ENCODE measurements at regions not wholly inside any gene's neighbourhood (a gene's known extent, or its start where the extent isn't known, plus 50 kb on each side); places are given as distances from the start of the nearest gene placed in this dataset.

- DNase-seq (ENCODE audit: low read depth in 2 of 2) = no peak
Observed at GRCh38 chr11:70742553-70743291, 344.4 kb downstream of the CTTN start.

- no peak for DNase-seq (ENCODE audit: low read depth in 2 of 2)
Observed at GRCh38 chr11:70743329-70743728, 345.0 kb downstream of the CTTN start.

GRCh38 chr11:70743941-70744351 lies 345.6 kb downstream of the CTTN start:
- DNase-seq (ENCODE audit: low read depth in 2 of 2) = no peak

- no peak for DNase-seq (ENCODE audit: low read depth in 2 of 2)
Observed at GRCh38 chr11:70744396-70745185, 346.3 kb downstream of the CTTN start.

GRCh38 chr11:70745451-70745850 lies 347.1 kb downstream of the CTTN start:
- DNase-seq (ENCODE audit: low read depth in 2 of 2) = no peak

GRCh38 chr11:70745941-70746340 lies 347.6 kb downstream of the CTTN start:
- DNase-seq (ENCODE audit: low read depth in 2 of 2) = no peak

- no peak for DNase-seq (ENCODE audit: low read depth in 2 of 2)
Observed at GRCh38 chr11:70746351-70746750, 348.0 kb downstream of the CTTN start.

- DNase-seq (ENCODE audit: low read depth in 2 of 2) = no peak
Observed at GRCh38 chr11:70747285-70747684, 349.0 kb downstream of the CTTN start.

- no peak for DNase-seq (ENCODE audit: low read depth in 2 of 2)
Observed at GRCh38 chr11:70747921-70748320, 349.6 kb downstream of the CTTN start.

- no peak for DNase-seq (ENCODE audit: low read depth in 2 of 2)
Observed at GRCh38 chr11:70751142-70751734, 352.9 kb downstream of the CTTN start.

- peak; percentile 19 to 20 for DNase-seq (ENCODE audit: low read depth in 2 of 2)
Observed at GRCh38 chr11:70755410-70756158, 357.3 kb downstream of the CTTN start.

- DNase-seq (ENCODE audit: low read depth in 2 of 2) = no peak
Observed at GRCh38 chr11:70756341-70756740, 358.0 kb downstream of the CTTN start.

- no peak for DNase-seq (ENCODE audit: low read depth in 2 of 2)
Observed at GRCh38 chr11:70756756-70757155, 358.4 kb downstream of the CTTN start.

GRCh38 chr11:70757241-70757640 lies 358.9 kb downstream of the CTTN start:
- DNase-seq (ENCODE audit: low read depth in 2 of 2) = no peak

- DNase-seq (ENCODE audit: low read depth in 2 of 2) = no peak
Observed at GRCh38 chr11:70758206-70758605, 359.9 kb downstream of the CTTN start.

- DNase-seq (ENCODE audit: low read depth in 2 of 2) = no peak
Observed at GRCh38 chr11:70759846-70760245, 361.5 kb downstream of the CTTN start.

GRCh38 chr11:70760416-70761020 lies 362.2 kb downstream of the CTTN start:
- DNase-seq (ENCODE audit: low read depth in 2 of 2) = no peak

- DNase-seq (ENCODE audit: low read depth in 2 of 2) = no peak
Observed at GRCh38 chr11:70761094-70761907, 363.0 kb downstream of the CTTN start.

GRCh38 chr11:70761908-70762337 lies 363.6 kb downstream of the CTTN start:
- DNase-seq (ENCODE audit: low read depth in 2 of 2) = no peak

- no peak for DNase-seq (ENCODE audit: low read depth in 2 of 2)
Observed at GRCh38 chr11:70762810-70763209, 364.5 kb downstream of the CTTN start.

- no peak for DNase-seq (ENCODE audit: low read depth in 2 of 2)
Observed at GRCh38 chr11:70763606-70764005, 365.3 kb downstream of the CTTN start.
